Keratinocyte (primary cell): ENCODE measurements at regions not wholly inside any gene's neighbourhood (a gene's known extent, or its start where the extent isn't known, plus 50 kb on each side); places are given as distances from the start of the nearest gene placed in this dataset.

Experiments used
- CTCF ChIP-seq, 3 experiments: IDR thresholded peaks in 1 of 3; conservative IDR thresholded peaks in 1 of 3; optimal IDR thresholded peaks in 1 of 3; 2 replicates in 2 of 3; 3 replicates in 1 of 3; pipeline versions ENCODE3 to v1.5.1; 2011; ENCODE audit warnings: low read length in 3 of 3, mild to moderate bottlenecking in 3 of 3, moderate library complexity in 2 of 3, control low read depth in 1 of 3, inconsistent platforms in 1 of 3; ENCODE audit not compliant: insufficient read depth in 2 of 3; ENCODE audit errors: extremely low read depth in 1 of 3
- EZH2 ChIP-seq: IDR thresholded peaks from one replicate; pipeline ENCODE4 v1.6.1; 2012; ENCODE audit warnings: inconsistent platforms, mild to moderate bottlenecking, low read length, moderate library complexity

GRCh38 chr11:8831861-8832260 is 79.1 kb upstream of the AKIP1 start:
- TF ChIP-seq CTCF (optimal IDR thresholded peaks at IDR 0.05 in 1 of 3, IDR thresholded peaks at IDR 0.05 in 1 of 3, conservative IDR thresholded peaks at IDR 0.05 in 1 of 3; ENCODE audit: extremely low read depth in 1 of 3, insufficient read depth in 2 of 3, low read length in 3 of 3): no peak
- TF ChIP-seq EZH2: no peak
